Calu3 (cell line): ENCODE measurements at regions not wholly inside any gene's neighbourhood (a gene's known extent, or its start where the extent isn't known, plus 50 kb on each side); places are given as distances from the start of the nearest gene placed in this dataset.
"Not testable (repeated sequence)": the region's sequence is repeated elsewhere in the genome, so short reads cannot be mapped to it uniquely, and the experiment has no call there.

Experiments
- BruUV-seq: library from RNA; stranded (reverse); fragments of 400-500 nt; replicated peaks from 2 replicates; lab custom pipeline; 2021; lab: Mats Ljungman, UMichigan
- CTCF ChIA-PET: fragments of 300-600 bp; sonication (Branson Sonifier 250); formaldehyde crosslinking; loops from one replicate; lab custom pipeline; 2022; ENCODE audit warnings: antibody characterized with exemption; lab: Charles Lee
- DNase-seq: peaks from one replicate; pipeline ENCODE4 v3.0.0; 2022
- H3K27ac Mint-ChIP-seq: one replicate; pipeline ENCODE4 v1.8.0; 2022; ENCODE audit warnings: mixed read lengths; ENCODE audit not compliant: unreplicated experiment
- H3K27me3 Mint-ChIP-seq: one replicate; pipeline ENCODE4 v1.8.0; 2022; ENCODE audit warnings: mixed read lengths; ENCODE audit not compliant: unreplicated experiment
- H3K36me3 Mint-ChIP-seq: one replicate; pipeline ENCODE4 v1.8.0; 2022; ENCODE audit warnings: mild to moderate bottlenecking, moderate library complexity, mixed read lengths; ENCODE audit not compliant: insufficient read depth, unreplicated experiment
- H3K4me1 Mint-ChIP-seq: one replicate; pipeline ENCODE4 v1.8.0; 2022; ENCODE audit warnings: mild to moderate bottlenecking, low read depth, mixed read lengths; ENCODE audit not compliant: unreplicated experiment
- H3K4me3 Mint-ChIP-seq: one replicate; pipeline ENCODE4 v1.8.0; 2022; ENCODE audit warnings: mild to moderate bottlenecking, low read depth, moderate library complexity, mixed read lengths; ENCODE audit not compliant: unreplicated experiment
- H3K9me3 Mint-ChIP-seq: one replicate; pipeline ENCODE4 v1.8.0; 2022; ENCODE audit warnings: low read depth, mixed read lengths; ENCODE audit not compliant: unreplicated experiment
- intact Hi-C: fragments of 100-400 bp; cut with micrococcal nuclease; formaldehyde crosslinking; loops from one replicate; pipeline ENCODE4 v1.10.0; 2022; ENCODE audit not compliant: unreplicated experiment
- TF ChIP-seq, protein P1 (sequence below): fragments of 200-600 bp; IDR thresholded peaks from one replicate; pipeline ENCODE4 v1.8.0; 2022; ENCODE audit warnings: antibody characterized with exemption; ENCODE audit not compliant: unreplicated experiment

- H3K9me3 Mint-ChIP-seq, result peaks cover 6% of the 10 kb centered on the region
These were observed 287.8 kb upstream of the CNTN5 start for GRCh38 chr11:98732947-98733346.

GRCh38 chr11:98733378-98733777, 287.4 kb upstream of the CNTN5 start:
- H3K4me3 Mint-ChIP-seq, intact Hi-C loops, H3K27me3 Mint-ChIP-seq, DNase-seq, BruUV-seq, CTCF ChIA-PET, H3K9me3 Mint-ChIP-seq, H3K36me3 Mint-ChIP-seq, H3K27ac Mint-ChIP-seq, H3K4me1 Mint-ChIP-seq: not testable (repeated sequence)

More at GRCh38 chr11:98732947-98733346, 287.8 kb upstream of the CNTN5 start:
- H3K27me3 Mint-ChIP-seq, result no peaks in the 10 kb centered on the region
- no peaks in the 10 kb centered on the region for H3K36me3 Mint-ChIP-seq
- no peak overlapping the region for H3K27ac Mint-ChIP-seq
- no peak for DNase-seq
- no peak overlapping the region for H3K4me3 Mint-ChIP-seq
- intact Hi-C loops, result no loop called here
- CTCF ChIA-PET, result no interaction called here
- TF ChIP-seq, protein P1, sequence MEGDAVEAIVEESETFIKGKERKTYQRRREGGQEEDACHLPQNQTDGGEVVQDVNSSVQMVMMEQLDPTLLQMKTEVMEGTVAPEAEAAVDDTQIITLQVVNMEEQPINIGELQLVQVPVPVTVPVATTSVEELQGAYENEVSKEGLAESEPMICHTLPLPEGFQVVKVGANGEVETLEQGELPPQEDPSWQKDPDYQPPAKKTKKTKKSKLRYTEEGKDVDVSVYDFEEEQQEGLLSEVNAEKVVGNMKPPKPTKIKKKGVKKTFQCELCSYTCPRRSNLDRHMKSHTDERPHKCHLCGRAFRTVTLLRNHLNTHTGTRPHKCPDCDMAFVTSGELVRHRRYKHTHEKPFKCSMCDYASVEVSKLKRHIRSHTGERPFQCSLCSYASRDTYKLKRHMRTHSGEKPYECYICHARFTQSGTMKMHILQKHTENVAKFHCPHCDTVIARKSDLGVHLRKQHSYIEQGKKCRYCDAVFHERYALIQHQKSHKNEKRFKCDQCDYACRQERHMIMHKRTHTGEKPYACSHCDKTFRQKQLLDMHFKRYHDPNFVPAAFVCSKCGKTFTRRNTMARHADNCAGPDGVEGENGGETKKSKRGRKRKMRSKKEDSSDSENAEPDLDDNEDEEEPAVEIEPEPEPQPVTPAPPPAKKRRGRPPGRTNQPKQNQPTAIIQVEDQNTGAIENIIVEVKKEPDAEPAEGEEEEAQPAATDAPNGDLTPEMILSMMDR, result no peak
- no TSS peak for BruUV-seq
- no peaks in the 10 kb centered on the region for H3K4me1 Mint-ChIP-seq

DNA sequence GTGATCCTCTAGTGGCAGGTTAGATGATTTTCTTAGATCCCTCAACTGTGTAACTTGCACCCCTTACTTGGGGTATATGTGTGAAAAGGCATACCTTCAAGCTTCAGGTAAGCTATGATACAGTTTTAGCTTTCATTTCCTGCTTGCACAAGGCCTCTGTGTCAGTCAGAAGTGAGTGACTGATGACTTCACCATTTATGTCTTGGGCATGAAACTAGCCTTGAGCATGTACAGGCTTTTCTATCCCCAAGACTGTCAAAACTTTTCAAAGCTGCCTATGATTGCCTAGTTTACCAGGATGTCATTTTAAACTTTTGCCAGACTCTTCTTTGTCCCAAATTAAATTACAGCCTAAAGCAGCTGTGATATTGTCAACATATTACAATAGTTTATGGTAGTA, 286.1 kb upstream of the CNTN5 start:
- H3K27me3 Mint-ChIP-seq, result no peaks in the 10 kb centered on the region
- no TSS peak for BruUV-seq
- DNase-seq, result no peak
- H3K36me3 Mint-ChIP-seq, result no peaks in the 10 kb centered on the region
- TF ChIP-seq, protein P1, result no peak
- H3K27ac Mint-ChIP-seq, result no peak overlapping the region
- CTCF ChIA-PET, result no interaction called here
- peaks cover 6% of the 10 kb centered on the region for H3K9me3 Mint-ChIP-seq
- no peaks in the 10 kb centered on the region for H3K4me1 Mint-ChIP-seq
- intact Hi-C loops, result no loop called here
- H3K4me3 Mint-ChIP-seq, result no peak overlapping the region

- Mint-ChIP-seq H3K36me3 (no peaks in the 10 kb centered on the region), H3K4me3 (no peak overlapping the region), H3K27ac (no peak overlapping the region), H3K9me3 (peaks cover 9% of the 10 kb centered on the region), H3K27me3 (no peaks in the 10 kb centered on the region), H3K4me1 (no peaks in the 10 kb centered on the region)
- TF ChIP-seq, protein P1, result no peak
- no peak for DNase-seq
- intact Hi-C loops, result no loop called here
- no TSS peak for BruUV-seq
- CTCF ChIA-PET, result no interaction called here
These were observed 283.9 kb upstream of the CNTN5 start for GRCh38 chr11:98736833-98737232.

- Mint-ChIP-seq H3K27me3 (no peaks in the 10 kb centered on the region), H3K36me3 (no peaks in the 10 kb centered on the region), H3K4me3 (no peak overlapping the region), H3K4me1 (no peaks in the 10 kb centered on the region), H3K9me3 (peaks cover 5% of the 10 kb centered on the region), H3K27ac (no peak overlapping the region)
- no peak for DNase-seq
- TF ChIP-seq, protein P1, result no peak
- CTCF ChIA-PET, result no interaction called here
- no TSS peak for BruUV-seq
- intact Hi-C loops, result no loop called here
These were observed 280.4 kb upstream of the CNTN5 start for GRCh38 chr11:98740321-98740720.

DNA sequence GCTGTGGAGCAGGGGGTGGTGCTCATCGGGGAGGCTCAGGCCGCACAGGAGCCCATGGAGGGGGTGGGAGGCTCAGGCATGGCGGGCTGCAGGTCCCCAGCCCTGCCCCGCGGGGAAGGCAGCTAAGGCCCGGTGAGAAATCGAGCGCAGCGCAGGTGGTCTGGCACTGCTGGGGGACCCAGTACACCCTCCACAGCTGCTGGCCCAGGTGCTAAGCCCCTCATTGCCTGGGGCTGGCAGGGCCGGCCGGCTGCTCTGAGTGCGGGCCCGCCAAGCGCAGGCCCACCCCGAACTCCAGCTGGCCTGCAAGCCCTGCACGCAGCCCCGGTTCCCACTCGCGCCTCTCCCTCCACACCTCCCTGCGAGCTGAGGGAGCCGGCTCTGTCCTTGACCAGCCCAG, 257.3 kb upstream of the CNTN5 start:
- H3K27ac Mint-ChIP-seq, H3K27me3 Mint-ChIP-seq, H3K9me3 Mint-ChIP-seq, H3K4me1 Mint-ChIP-seq, H3K4me3 Mint-ChIP-seq, DNase-seq, CTCF ChIA-PET, BruUV-seq, H3K36me3 Mint-ChIP-seq, intact Hi-C loops: not testable (repeated sequence)
